Peyer's patch (tissue), 4 donors: ENCODE measurements at regions not wholly inside any gene's neighbourhood (a gene's known extent, or its start where the extent isn't known, plus 50 kb on each side); places are given as distances from the start of the nearest gene placed in this dataset.

Experiments used
- DNase-seq, 3 donors: peaks; one replicate each; pipeline ENCODE4 v3.0.0-alpha.2; 2017 to 2019
- H3K27ac ChIP-seq, 4 donors: fragments of 200-600 bp; sonication (generic); one replicate each; pipeline ENCODE4 v1.5.1; 2016 to 2019
- H3K27me3 ChIP-seq, 2 donors: fragments of 200-600 bp; sonication (generic); one replicate each; pipeline ENCODE4 v1.5.1; 2019
- H3K36me3 ChIP-seq, 3 donors: fragments of 200-600 bp; sonication (generic); one replicate each; pipeline ENCODE4 v1.5.1; 2016 to 2019
- H3K4me1 ChIP-seq, 4 donors: fragments of 200-600 bp; sonication (generic); one replicate each; pipeline ENCODE4 v1.5.1; 2016 to 2019
- H3K4me3 ChIP-seq, 4 donors: fragments of 200-600 bp; sonication (generic); 1 replicate in 3 of 4; 2 replicates in 1 of 4; pipeline ENCODE4 v1.5.1; 2016 to 2019; ENCODE audit warnings: mild to moderate bottlenecking in 1 of 4
- H3K9me3 ChIP-seq, 4 donors: fragments of 200-600 bp; sonication (generic); one replicate each; pipeline ENCODE4 v1.5.1; 2016 to 2019; ENCODE audit warnings: mild to moderate bottlenecking in 1 of 4
- POLR2A ChIP-seq, 2 donors: fragments of 450-650 bp; IDR thresholded peaks; one replicate each; pipeline ENCODE4 v1.5.1; 2017; ENCODE audit warnings: antibody characterized with exemption in 2 of 2, mild to moderate bottlenecking in 2 of 2, moderate library complexity in 2 of 2
- TF ChIP-seq, protein P1 (sequence below), 6 experiments: fragments of 450-650 bp in 4 of 6; fragments of 200-600 bp in 2 of 6; sonication (generic) in 1 of 6; IDR thresholded peaks; one replicate each; pipeline ENCODE4 v1.5.1; 2017 to 2019; ENCODE audit warnings: antibody characterized with exemption in 6 of 6, mild to moderate bottlenecking in 3 of 6, moderate library complexity in 1 of 6

DNA sequence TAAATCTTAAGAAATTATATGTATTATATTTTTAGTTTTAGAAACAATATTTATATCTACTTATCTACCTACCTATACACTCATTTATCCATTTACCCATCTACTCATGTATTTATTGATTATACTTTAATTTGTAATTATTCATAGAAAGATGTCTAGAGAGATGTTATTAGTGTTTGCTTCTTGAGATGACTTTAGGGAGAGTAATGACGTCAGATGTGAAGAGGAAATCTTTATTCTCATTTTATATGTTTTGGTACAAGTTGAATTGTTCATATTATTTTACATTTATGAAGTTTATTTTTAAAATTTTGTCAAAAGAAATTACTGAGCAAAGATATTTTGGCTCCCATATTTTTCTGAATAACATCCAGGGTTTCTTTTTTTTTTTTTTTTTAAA is 271.3 kb upstream of the SLC8A1 start:
- no peak for DNase-seq
- no peak overlapping the region for H3K4me3 ChIP-seq
- H3K9me3 ChIP-seq = no peaks in the 10 kb centered on the region
- H3K36me3 ChIP-seq = no peaks in the 10 kb centered on the region
- no peaks in the 10 kb centered on the region for H3K4me1 ChIP-seq
- H3K27me3 ChIP-seq = no peaks in the 10 kb centered on the region
- TF ChIP-seq, protein P1, sequence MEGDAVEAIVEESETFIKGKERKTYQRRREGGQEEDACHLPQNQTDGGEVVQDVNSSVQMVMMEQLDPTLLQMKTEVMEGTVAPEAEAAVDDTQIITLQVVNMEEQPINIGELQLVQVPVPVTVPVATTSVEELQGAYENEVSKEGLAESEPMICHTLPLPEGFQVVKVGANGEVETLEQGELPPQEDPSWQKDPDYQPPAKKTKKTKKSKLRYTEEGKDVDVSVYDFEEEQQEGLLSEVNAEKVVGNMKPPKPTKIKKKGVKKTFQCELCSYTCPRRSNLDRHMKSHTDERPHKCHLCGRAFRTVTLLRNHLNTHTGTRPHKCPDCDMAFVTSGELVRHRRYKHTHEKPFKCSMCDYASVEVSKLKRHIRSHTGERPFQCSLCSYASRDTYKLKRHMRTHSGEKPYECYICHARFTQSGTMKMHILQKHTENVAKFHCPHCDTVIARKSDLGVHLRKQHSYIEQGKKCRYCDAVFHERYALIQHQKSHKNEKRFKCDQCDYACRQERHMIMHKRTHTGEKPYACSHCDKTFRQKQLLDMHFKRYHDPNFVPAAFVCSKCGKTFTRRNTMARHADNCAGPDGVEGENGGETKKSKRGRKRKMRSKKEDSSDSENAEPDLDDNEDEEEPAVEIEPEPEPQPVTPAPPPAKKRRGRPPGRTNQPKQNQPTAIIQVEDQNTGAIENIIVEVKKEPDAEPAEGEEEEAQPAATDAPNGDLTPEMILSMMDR (IDR thresholded peaks at IDR 0.05) = no peak
- TF ChIP-seq POLR2A (IDR thresholded peaks at IDR 0.05) = no peak
- H3K27ac ChIP-seq = no peak overlapping the region

DNA sequence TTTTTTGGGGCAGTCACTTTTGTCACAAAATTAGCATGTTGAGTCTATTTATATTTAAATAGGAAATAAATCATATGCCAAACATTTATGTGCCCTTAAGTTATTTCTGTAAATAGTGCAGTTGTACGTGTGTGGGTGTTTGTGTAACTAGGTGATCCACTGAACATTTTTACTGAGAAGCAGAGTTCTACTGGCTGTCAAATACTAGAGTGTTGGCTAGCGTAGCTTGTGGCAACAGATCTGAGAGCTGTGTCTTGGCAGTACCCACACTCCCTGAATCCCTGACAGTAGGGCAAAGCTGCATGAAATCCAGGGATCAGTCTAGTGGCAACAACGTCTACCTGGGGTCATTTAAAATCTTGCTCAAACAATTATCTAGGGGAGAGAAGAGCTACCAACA is 273.1 kb upstream of the SLC8A1 start:
- Histone ChIP-seq H3K9me3 (no peaks in the 10 kb centered on the region), H3K36me3 (no peaks in the 10 kb centered on the region), H3K4me3 (no peak overlapping the region), H3K27me3 (no peaks in the 10 kb centered on the region), H3K4me1 (no peaks in the 10 kb centered on the region), H3K27ac (no peak overlapping the region)
- TF ChIP-seq, protein P1 (IDR thresholded peaks at IDR 0.05) = no peak
- no peak for TF ChIP-seq POLR2A (IDR thresholded peaks at IDR 0.05)
- no peak for DNase-seq

DNA sequence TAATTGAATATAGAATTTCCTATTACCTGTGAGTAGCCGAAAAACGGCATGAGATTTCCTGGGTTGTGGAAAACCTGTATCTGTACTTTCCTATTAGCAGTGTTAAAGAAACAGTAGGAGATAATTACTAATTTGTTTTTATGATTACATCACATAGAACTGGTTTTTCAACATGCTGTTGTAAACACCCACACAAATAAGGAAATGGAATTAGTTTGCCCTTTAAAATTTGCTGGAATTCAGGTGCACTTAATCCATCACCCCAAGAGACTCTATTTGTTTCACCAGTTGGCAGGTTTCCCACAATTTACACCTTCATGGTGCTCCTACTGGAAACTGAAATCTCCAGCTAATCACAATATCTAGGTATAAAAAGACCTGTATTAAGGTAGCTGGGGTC is 274.1 kb upstream of the SLC8A1 start:
- TF ChIP-seq, protein P1 (IDR thresholded peaks at IDR 0.05) = no peak
- no peak for TF ChIP-seq POLR2A (IDR thresholded peaks at IDR 0.05)
- no peak overlapping the region for H3K27ac ChIP-seq
- DNase-seq = no peak
- no peaks in the 10 kb centered on the region for H3K27me3 ChIP-seq
- no peak overlapping the region for H3K4me3 ChIP-seq
- H3K9me3 ChIP-seq = no peaks in the 10 kb centered on the region
- H3K36me3 ChIP-seq = no peaks in the 10 kb centered on the region
- no peaks in the 10 kb centered on the region for H3K4me1 ChIP-seq

DNA sequence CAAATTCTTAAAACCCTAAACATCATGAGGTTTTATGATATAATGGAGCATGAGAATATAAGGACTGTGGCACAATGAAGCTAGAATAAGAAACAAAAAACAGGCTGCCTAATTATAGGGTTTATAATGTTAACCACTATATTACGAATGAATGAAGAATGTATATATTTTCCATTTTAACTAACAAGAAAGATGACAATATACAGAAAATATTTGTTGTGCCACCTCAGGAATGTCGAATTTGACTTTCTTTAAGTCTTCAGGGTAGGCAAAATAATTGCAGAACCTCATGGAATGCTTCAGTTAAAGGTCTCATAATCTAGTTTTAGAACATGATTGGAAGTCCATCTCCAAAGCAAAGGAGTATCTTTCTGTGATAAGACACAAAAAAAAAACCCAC is 282.9 kb upstream of the SLC8A1 start:
- Histone ChIP-seq H3K36me3 (no peaks in the 10 kb centered on the region), H3K4me1 (no peaks in the 10 kb centered on the region), H3K4me3 (no peak overlapping the region), H3K27ac (no peak overlapping the region), H3K27me3 (no peaks in the 10 kb centered on the region), H3K9me3 (no peaks in the 10 kb centered on the region)
- no peak for DNase-seq
- TF ChIP-seq, protein P1 (IDR thresholded peaks at IDR 0.05) = no peak
- TF ChIP-seq POLR2A (IDR thresholded peaks at IDR 0.05) = no peak

DNA sequence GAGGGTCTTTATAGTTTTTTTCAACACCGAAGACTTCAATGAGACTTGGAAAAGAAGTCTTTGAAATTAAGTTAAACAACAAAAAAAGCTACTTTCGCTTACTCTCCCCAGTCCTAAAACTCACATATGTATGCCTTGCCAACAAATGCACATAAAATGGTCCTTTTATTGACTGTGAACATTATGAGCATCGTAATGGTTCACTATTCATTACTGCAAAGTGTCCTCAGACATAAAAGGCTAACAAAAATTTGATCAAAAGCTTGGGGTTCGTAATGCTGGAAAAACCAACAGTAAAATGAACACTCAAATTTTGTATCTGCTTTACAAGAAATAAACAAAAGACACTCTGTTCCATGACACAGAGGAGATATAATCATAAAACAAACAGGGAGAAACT is 285.3 kb upstream of the SLC8A1 start:
- no peak for DNase-seq
- no peak overlapping the region for H3K4me3 ChIP-seq
- no peaks in the 10 kb centered on the region for H3K36me3 ChIP-seq
- H3K27me3 ChIP-seq = no peaks in the 10 kb centered on the region
- no peaks in the 10 kb centered on the region for H3K4me1 ChIP-seq
- H3K27ac ChIP-seq = no peak overlapping the region
- no peaks in the 10 kb centered on the region for H3K9me3 ChIP-seq
- TF ChIP-seq, protein P1 (IDR thresholded peaks at IDR 0.05) = no peak
- no peak for TF ChIP-seq POLR2A (IDR thresholded peaks at IDR 0.05)

DNA sequence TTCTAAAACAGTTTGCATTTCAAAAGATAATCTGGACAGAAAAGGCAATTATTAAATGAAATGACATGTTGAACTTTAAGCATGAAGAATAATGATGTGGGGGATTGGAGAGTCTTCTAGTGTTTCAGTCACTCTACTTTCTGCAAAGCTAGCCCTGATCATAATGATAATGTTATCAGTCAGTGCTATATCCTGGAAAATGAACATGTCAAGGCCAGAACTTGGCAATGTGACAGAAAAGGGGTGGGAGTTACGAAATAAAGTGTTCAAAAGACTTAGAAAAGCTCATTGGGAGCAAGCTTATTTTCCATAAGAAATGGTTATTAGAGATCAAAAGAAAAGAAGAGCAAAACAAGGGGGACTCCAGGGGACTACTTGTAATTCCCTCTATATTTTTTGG is 288.5 kb upstream of the SLC8A1 start:
- DNase-seq = no peak

More for the DNA sequence above, 288.5 kb upstream of the SLC8A1 start:
- Histone ChIP-seq H3K27ac (no peak overlapping the region), H3K27me3 (no peaks in the 10 kb centered on the region), H3K4me1 (no peaks in the 10 kb centered on the region), H3K4me3 (no peak overlapping the region), H3K9me3 (no peaks in the 10 kb centered on the region), H3K36me3 (no peaks in the 10 kb centered on the region)
- no peak for TF ChIP-seq POLR2A (IDR thresholded peaks at IDR 0.05)
- TF ChIP-seq, protein P1 (IDR thresholded peaks at IDR 0.05) = no peak
